GM18498 (cell line): ENCODE measurements at regions not wholly inside any gene's neighbourhood (a gene's known extent, or its start where the extent isn't known, plus 50 kb on each side); places are given as distances from the start of the nearest gene placed in this dataset.

Experiments
- ATAC-seq: cut with Tn5 transposase; IDR thresholded peaks from one replicate; pipeline ENCODE4 v1.9.1; 2021; ENCODE audit warnings: mild to moderate bottlenecking, moderate library complexity; ENCODE audit not compliant: unreplicated experiment

GRCh38 chr5:164636456-164636855 lies 1131.0 kb downstream of the MAT2B start:
- no peak for ATAC-seq

GRCh38 chr5:164637931-164638521 lies 1132.6 kb downstream of the MAT2B start:
- ATAC-seq: no peak

GRCh38 chr5:164649266-164649665 lies 1143.8 kb downstream of the MAT2B start:
- ATAC-seq: no peak

- no peak for ATAC-seq
These were observed 1145.0 kb downstream of the MAT2B start for GRCh38 chr5:164650427-164650826.

- ATAC-seq: peak; percentile 65
These were observed 1146.3 kb downstream of the MAT2B start for GRCh38 chr5:164651546-164652275.

GRCh38 chr5:164652276-164652660 lies 1146.8 kb downstream of the MAT2B start:
- no peak for ATAC-seq

- ATAC-seq: no peak
These were observed 1158.0 kb downstream of the MAT2B start for GRCh38 chr5:164663198-164663989.

GRCh38 chr5:164671640-164672039 lies 1166.2 kb downstream of the MAT2B start:
- ATAC-seq: no peak

GRCh38 chr5:164672205-164672604 lies 1166.8 kb downstream of the MAT2B start:
- no peak for ATAC-seq

GRCh38 chr5:164672931-164673694 lies 1167.7 kb downstream of the MAT2B start:
- ATAC-seq: peak; percentile 53

GRCh38 chr5:164679461-164679860 lies 1174.0 kb downstream of the MAT2B start:
- ATAC-seq: no peak

- no peak for ATAC-seq
These were observed 1174.8 kb downstream of the MAT2B start for GRCh38 chr5:164680216-164680615.

- ATAC-seq: no peak
These were observed 1175.5 kb downstream of the MAT2B start for GRCh38 chr5:164680812-164681520.

GRCh38 chr5:164687391-164687790 lies 1182.0 kb downstream of the MAT2B start:
- no peak for ATAC-seq

GRCh38 chr5:164688437-164688836 lies 1183.0 kb downstream of the MAT2B start:
- no peak for ATAC-seq

- no peak for ATAC-seq
These were observed 1203.4 kb downstream of the MAT2B start for GRCh38 chr5:164708831-164709230.

- ATAC-seq: no peak
These were observed 1208.3 kb downstream of the MAT2B start for GRCh38 chr5:164713682-164714081.

GRCh38 chr5:164721116-164721515 lies 1215.7 kb downstream of the MAT2B start:
- ATAC-seq: no peak

GRCh38 chr5:164721656-164722055 lies 1216.2 kb downstream of the MAT2B start:
- no peak for ATAC-seq

- no peak for ATAC-seq
These were observed 1217.3 kb downstream of the MAT2B start for GRCh38 chr5:164722702-164723101.

- no peak for ATAC-seq
These were observed 1221.6 kb downstream of the MAT2B start for GRCh38 chr5:164727012-164727411.
